ENCODE measurements at regions not wholly inside any gene's neighbourhood (a gene's known extent, or its start where the extent isn't known, plus 50 kb on each side); places are given as distances from the start of the nearest gene placed in this dataset.

GRCh38 chr4:26005764-26006163, 91.7 kb downstream of the SMIM20 start:
- TF ChIP-seq, protein P1, sequence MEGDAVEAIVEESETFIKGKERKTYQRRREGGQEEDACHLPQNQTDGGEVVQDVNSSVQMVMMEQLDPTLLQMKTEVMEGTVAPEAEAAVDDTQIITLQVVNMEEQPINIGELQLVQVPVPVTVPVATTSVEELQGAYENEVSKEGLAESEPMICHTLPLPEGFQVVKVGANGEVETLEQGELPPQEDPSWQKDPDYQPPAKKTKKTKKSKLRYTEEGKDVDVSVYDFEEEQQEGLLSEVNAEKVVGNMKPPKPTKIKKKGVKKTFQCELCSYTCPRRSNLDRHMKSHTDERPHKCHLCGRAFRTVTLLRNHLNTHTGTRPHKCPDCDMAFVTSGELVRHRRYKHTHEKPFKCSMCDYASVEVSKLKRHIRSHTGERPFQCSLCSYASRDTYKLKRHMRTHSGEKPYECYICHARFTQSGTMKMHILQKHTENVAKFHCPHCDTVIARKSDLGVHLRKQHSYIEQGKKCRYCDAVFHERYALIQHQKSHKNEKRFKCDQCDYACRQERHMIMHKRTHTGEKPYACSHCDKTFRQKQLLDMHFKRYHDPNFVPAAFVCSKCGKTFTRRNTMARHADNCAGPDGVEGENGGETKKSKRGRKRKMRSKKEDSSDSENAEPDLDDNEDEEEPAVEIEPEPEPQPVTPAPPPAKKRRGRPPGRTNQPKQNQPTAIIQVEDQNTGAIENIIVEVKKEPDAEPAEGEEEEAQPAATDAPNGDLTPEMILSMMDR (IDR thresholded peaks at IDR 0.05; ENCODE audit: insufficient read depth, low read length): no peak
- TF ChIP-seq, protein P2, sequence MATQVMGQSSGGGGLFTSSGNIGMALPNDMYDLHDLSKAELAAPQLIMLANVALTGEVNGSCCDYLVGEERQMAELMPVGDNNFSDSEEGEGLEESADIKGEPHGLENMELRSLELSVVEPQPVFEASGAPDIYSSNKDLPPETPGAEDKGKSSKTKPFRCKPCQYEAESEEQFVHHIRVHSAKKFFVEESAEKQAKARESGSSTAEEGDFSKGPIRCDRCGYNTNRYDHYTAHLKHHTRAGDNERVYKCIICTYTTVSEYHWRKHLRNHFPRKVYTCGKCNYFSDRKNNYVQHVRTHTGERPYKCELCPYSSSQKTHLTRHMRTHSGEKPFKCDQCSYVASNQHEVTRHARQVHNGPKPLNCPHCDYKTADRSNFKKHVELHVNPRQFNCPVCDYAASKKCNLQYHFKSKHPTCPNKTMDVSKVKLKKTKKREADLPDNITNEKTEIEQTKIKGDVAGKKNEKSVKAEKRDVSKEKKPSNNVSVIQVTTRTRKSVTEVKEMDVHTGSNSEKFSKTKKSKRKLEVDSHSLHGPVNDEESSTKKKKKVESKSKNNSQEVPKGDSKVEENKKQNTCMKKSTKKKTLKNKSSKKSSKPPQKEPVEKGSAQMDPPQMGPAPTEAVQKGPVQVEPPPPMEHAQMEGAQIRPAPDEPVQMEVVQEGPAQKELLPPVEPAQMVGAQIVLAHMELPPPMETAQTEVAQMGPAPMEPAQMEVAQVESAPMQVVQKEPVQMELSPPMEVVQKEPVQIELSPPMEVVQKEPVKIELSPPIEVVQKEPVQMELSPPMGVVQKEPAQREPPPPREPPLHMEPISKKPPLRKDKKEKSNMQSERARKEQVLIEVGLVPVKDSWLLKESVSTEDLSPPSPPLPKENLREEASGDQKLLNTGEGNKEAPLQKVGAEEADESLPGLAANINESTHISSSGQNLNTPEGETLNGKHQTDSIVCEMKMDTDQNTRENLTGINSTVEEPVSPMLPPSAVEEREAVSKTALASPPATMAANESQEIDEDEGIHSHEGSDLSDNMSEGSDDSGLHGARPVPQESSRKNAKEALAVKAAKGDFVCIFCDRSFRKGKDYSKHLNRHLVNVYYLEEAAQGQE (IDR thresholded peaks at IDR 0.05; ENCODE audit: insufficient replicate concordance, low read depth): no peak
- no peak for TF ChIP-seq POLR2AphosphoS5 (IDR thresholded peaks at IDR 0.05; ENCODE audit: low read depth)

Measured in HL-60 (cell line).